Mammary epithelial cell (primary cell): ENCODE measurements at regions not wholly inside any gene's neighbourhood (a gene's known extent, or its start where the extent isn't known, plus 50 kb on each side); places are given as distances from the start of the nearest gene placed in this dataset.

ENCODE experiments used
- EZH2 ChIP-seq: IDR thresholded peaks from 2 replicates; pipeline ENCODE4 v1.6.1; 2012; ENCODE audit warnings: low read length, inconsistent platforms, borderline replicate concordance
- TF ChIP-seq, protein P1 (sequence below), 2 donors: IDR thresholded peaks in 1 of 2; conservative IDR thresholded peaks in 1 of 2; 2 replicates each; pipeline ENCODE4 v1.5.1; 2011 to 2012; ENCODE audit warnings: inconsistent platforms in 2 of 2, low read length in 2 of 2, mild to moderate bottlenecking in 2 of 2, control low read depth in 1 of 2, low read depth in 1 of 2; ENCODE audit not compliant: insufficient read depth in 1 of 2; ENCODE audit errors: extremely low read depth in 1 of 2

DNA sequence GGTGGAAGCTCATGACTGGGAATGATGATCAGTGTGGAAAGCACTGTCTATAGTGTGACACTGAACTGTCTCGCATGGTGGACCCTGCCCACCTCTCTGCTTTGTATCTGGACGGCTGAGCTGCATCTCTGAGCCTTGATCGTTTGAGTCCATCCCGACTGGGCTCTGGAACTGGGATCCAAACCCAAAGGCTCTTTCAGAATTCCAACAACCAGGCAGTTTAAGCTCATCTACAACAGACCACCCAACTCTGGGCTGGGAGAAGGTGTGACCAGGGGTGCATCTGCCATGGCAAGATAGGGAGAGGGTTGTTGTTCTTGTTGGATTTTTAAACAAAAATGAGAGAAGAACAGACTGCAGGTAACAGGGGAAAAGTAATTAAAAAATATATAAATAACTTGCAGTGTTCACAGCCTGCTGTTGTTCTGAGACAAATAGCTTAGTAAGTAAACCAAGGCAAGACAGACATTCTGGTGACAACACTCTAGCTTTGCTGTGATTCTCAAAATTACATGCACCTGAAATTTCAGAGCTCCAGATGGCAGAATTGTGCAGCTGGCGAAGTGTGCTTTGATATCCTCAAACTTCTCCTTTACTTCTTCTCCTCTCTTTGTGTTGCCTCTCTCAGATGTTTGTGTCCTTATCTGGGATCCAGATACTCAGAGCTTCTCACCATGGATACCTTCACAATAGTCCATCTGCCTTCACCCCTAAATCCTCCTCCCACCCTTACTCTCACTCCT, 209.6 kb downstream of the EMP1 start:
- TF ChIP-seq, protein P1, sequence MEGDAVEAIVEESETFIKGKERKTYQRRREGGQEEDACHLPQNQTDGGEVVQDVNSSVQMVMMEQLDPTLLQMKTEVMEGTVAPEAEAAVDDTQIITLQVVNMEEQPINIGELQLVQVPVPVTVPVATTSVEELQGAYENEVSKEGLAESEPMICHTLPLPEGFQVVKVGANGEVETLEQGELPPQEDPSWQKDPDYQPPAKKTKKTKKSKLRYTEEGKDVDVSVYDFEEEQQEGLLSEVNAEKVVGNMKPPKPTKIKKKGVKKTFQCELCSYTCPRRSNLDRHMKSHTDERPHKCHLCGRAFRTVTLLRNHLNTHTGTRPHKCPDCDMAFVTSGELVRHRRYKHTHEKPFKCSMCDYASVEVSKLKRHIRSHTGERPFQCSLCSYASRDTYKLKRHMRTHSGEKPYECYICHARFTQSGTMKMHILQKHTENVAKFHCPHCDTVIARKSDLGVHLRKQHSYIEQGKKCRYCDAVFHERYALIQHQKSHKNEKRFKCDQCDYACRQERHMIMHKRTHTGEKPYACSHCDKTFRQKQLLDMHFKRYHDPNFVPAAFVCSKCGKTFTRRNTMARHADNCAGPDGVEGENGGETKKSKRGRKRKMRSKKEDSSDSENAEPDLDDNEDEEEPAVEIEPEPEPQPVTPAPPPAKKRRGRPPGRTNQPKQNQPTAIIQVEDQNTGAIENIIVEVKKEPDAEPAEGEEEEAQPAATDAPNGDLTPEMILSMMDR (conservative IDR thresholded peaks at IDR 0.05 in 1 of 2, IDR thresholded peaks at IDR 0.05 in 1 of 2; ENCODE audit: extremely low read depth in 1 of 2, insufficient read depth in 1 of 2, low read depth in 1 of 2, low read length in 2 of 2) = no peak
- no peak for TF ChIP-seq EZH2
